K562 (cell line): ENCODE measurements at regions not wholly inside any gene's neighbourhood (a gene's known extent, or its start where the extent isn't known, plus 50 kb on each side); places are given as distances from the start of the nearest gene placed in this dataset.

ENCODE experiments used
- ATAC-seq: fragments of 200-7000 bp; cut with Tn5 transposase; 3 replicates; pipeline ENCODE4 v1.9.1; 2020; ENCODE audit warnings: moderate library complexity
- BruUV-seq: library from RNA; stranded (reverse); fragments of 400-500 nt; replicated peaks from 2 replicates; lab custom pipeline; 2021; lab: Mats Ljungman, UMichigan
- CTCF ChIA-PET: fragments of 300-600 bp; formaldehyde crosslinking; extraction: SDS; loops from one replicate; lab custom pipeline; 2021; ENCODE audit warnings: low intra/inter-chr PET ratio; lab: Yijun Ruan, JAX
- POLR2A ChIA-PET: fragments of 300-600, 350-650 bp; sonication (Branson Sonifier 250); formaldehyde crosslinking; extraction: SDS; loops from one replicate; lab custom pipeline; 2021; ENCODE audit warnings: antibody characterized with exemption, inconsistent platforms; lab: Yijun Ruan, JAX
- DNase-seq, 4 experiments: peaks; one replicate each; pipeline versions ENCODE4 v3.0.0 to v3.0.0-alpha.2; 2011 to 2018; ENCODE audit warnings: low spot score in 3 of 4, mixed read lengths in 3 of 4; ENCODE audit errors: extremely low read depth in 1 of 4
- FAIRE-seq: peaks from 2 replicates; lab custom pipeline; 2011; peaks lifted over from hg19 to GRCh38; lab: Jason Lieb, UNC
- H2AFZ ChIP-seq: 2 replicates; pipeline ENCODE4 v1.6.0; 2011; ENCODE audit warnings: low read depth, low read length, control low read depth, inconsistent platforms
- H3K27ac ChIP-seq: fragments of 200-600 bp; 3 replicates; pipeline ENCODE4 v1.8.0; 2011; ENCODE audit warnings: low read depth, mild to moderate bottlenecking, control low read depth, inconsistent platforms, low read length, moderate library complexity, mixed read lengths; ENCODE audit errors: extremely low read depth
- H3K27me3 ChIP-seq, 2 experiments: fragments of 300-600 bp in 1 of 2; 2 replicates in 1 of 2; 3 replicates in 1 of 2; pipeline versions ENCODE4 v1.6.0 to v1.8.0; 2011; ENCODE audit warnings: inconsistent platforms in 2 of 2, low read length in 2 of 2, mild to moderate bottlenecking in 1 of 2, mixed read lengths in 1 of 2, moderate library complexity in 1 of 2; ENCODE audit not compliant: control insufficient read depth in 2 of 2, insufficient read depth in 2 of 2
- H3K36me3 ChIP-seq: fragments of 300-600 bp; 3 replicates; pipeline ENCODE4 v1.8.0; 2011; ENCODE audit warnings: mild to moderate bottlenecking, low read length, inconsistent platforms; ENCODE audit not compliant: control insufficient read depth, insufficient read depth
- H3K4me1 ChIP-seq, 2 experiments: fragments of 200-600 bp in 1 of 2; replicated peaks in 1 of 2; 2 replicates in 1 of 2; 3 replicates in 1 of 2; pipeline versions ENCODE4 v1.5.1 to v1.8.0; 2011; ENCODE audit warnings: inconsistent platforms in 2 of 2, low read length in 2 of 2, mild to moderate bottlenecking in 1 of 2, mixed read lengths in 1 of 2, moderate library complexity in 1 of 2; ENCODE audit not compliant: control insufficient read depth in 2 of 2, insufficient read depth in 2 of 2
- H3K4me2 ChIP-seq: 2 replicates; pipeline ENCODE4 v1.6.1; 2011; ENCODE audit warnings: low read length, control low read depth, inconsistent platforms, mixed read lengths; ENCODE audit not compliant: insufficient read depth
- H3K4me3 ChIP-seq: fragments of 200-600 bp; sonication (generic), shearing (Covaris generic); 2 replicates; pipeline ENCODE4 v1.5.1; 2016; ENCODE audit warnings: control low read depth, inconsistent platforms
- H3K79me2 ChIP-seq: fragments of 200-600 bp; 3 replicates; pipeline ENCODE4 v1.8.0; 2011; ENCODE audit warnings: low read length, inconsistent platforms; ENCODE audit not compliant: control insufficient read depth, insufficient read depth
- H3K9ac ChIP-seq, 2 experiments: 2 replicates each; pipeline versions ENCODE4 v1.6.0 to v1.6.1; 2011; ENCODE audit warnings: low read depth in 2 of 2, low read length in 2 of 2, control low read depth in 1 of 2, inconsistent platforms in 1 of 2, mild to moderate bottlenecking in 1 of 2, mixed read lengths in 1 of 2; ENCODE audit not compliant: insufficient read depth in 1 of 2
- H3K9me1 ChIP-seq: one replicate; pipeline ENCODE4 v1.6.0; 2011; ENCODE audit warnings: inconsistent platforms, mild to moderate bottlenecking, low read length, moderate library complexity; ENCODE audit not compliant: control insufficient read depth, insufficient read depth
- H3K9me3 ChIP-seq: replicated peaks from 2 replicates; pipeline ENCODE4 v1.5.1; 2011; ENCODE audit warnings: low read depth, low read length, inconsistent platforms; ENCODE audit not compliant: control insufficient read depth, insufficient read depth
- H4K20me1 ChIP-seq: replicated peaks from 2 replicates; pipeline ENCODE4 v1.6.1; 2011; ENCODE audit warnings: low read length, inconsistent platforms, mixed read lengths; ENCODE audit not compliant: control insufficient read depth, insufficient read depth
- ILK ChIP-seq: fragments of 450-650 bp; IDR thresholded peaks from 2 replicates; pipeline ENCODE4 v1.6.1; 2016; ENCODE audit warnings: missing genetic modification characterization, low read depth, mild to moderate bottlenecking, missing compliant biosample characterization, moderate library complexity, borderline replicate concordance
- IRF1 ChIP-seq: sonication (generic); formaldehyde crosslinking; IDR thresholded peaks from 2 replicates; pipeline ENCODE4 v1.8.0; 2022; ENCODE audit warnings: missing genetic modification reagents, mild to moderate bottlenecking, borderline replicate concordance
- KLF10 ChIP-seq: fragments of 250-450 bp; sonication (Bioruptor Pico); IDR thresholded peaks from 2 replicates; pipeline ENCODE4 v1.6.1; 2021; ENCODE audit warnings: matching md5 sums
- MED1 ChIP-seq: sonication (generic); formaldehyde crosslinking; IDR thresholded peaks from 2 replicates; pipeline ENCODE4 v1.8.1; 2023; ENCODE audit warnings: missing genetic modification reagents, borderline replicate concordance
- RERE ChIP-seq: sonication (generic); formaldehyde crosslinking; IDR thresholded peaks from 2 replicates; pipeline ENCODE4 v1.8.0; 2023; ENCODE audit warnings: missing genetic modification reagents, mild to moderate bottlenecking, borderline replicate concordance
- WGBS: fragments of 100-300 bp; shearing (Covaris generic); methylation state at CpG from one replicate; pipeline ENCODE4 v1.1.6; 2016; ENCODE audit warnings: low coverage, mixed read lengths; ENCODE audit not compliant: insufficient coverage; ENCODE audit errors: missing lambda C conversion rate; 5-methylcytosine and 5-hydroxymethylcytosine counted together
- in situ Hi-C: fragments of 300-500 bp; cut with MboI; formaldehyde crosslinking; loops from 4 replicates; pipeline ENCODE4 v1.15.0; 2018; ENCODE audit warnings: inconsistent platforms, mixed read lengths
- intact Hi-C: fragments of 100-400 bp; cut with micrococcal nuclease; formaldehyde crosslinking; loops from 2 replicates; pipeline ENCODE4 v1.14.2; 2022

DNA sequence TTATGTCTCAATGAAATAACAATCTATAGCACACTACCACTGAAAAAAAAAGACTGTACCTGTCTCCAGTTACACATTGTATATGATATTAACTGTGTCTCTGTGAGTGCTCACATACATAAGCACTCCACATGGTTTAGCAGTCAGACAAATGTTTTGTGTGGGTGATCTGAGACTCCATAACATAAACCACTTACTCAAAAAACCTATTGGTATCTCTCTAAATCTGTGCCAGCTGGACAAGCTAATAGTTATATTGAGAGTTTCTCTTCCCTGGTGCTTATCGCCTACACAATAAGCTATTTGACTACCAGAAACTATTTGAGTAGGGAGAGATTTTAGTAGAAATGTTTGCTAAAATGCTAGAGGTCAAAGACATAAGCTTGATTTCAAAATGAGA lies 190.1 kb upstream of the AGR3 start (continued):
- no peak for TF ChIP-seq RERE (CRISPR knock-in tag)

DNA sequence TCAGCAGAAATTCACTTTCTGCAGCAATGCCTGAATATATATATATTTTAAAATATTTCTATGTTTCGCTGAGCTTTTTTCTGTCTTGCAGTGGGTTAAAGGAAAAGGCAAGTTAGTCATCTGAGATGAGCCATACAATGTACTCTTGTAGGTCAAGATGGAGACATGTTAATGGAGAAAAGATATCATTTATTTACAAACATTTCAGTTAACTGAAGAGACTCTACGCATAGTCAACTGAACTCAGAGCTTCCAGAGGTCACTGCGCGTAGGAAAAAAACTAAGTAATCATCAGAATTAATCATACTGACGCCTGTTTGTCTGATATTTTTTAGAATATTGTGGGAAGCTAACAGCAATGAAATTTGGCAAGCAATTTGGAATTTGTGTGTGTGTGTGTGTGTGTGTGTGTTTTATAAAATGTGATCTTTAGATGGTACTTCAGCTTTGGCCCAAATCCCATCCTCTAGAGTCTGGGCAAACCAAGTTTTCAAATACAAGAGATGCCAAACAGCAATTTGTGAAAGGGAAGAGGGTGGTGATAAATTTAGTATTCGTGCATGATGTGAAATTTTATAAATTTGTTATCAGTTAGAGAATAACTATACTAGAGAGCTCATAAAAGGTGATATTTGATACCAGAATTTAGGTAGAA lies 193.9 kb upstream of the AGR3 start:
- H3K9me1 ChIP-seq: no peaks in the 10 kb centered on the region
- no peaks in the 10 kb centered on the region for H3K79me2 ChIP-seq
- no peak overlapping the region for H3K9ac ChIP-seq
- FAIRE-seq (no peak), DNase-seq (no peak), ATAC-seq (no peak)
- no peaks in the 10 kb centered on the region for H3K36me3 ChIP-seq
- WGBS: 24% methylated on average over 6 of the region's 6 CpGs
- TF ChIP-seq MED1 (CRISPR knock-in tag) (no peak), ILK (tag) (no peak), KLF10 (CRISPR knock-in tag) (no peak), IRF1 (no peak)
- no peak overlapping the region for H3K4me3 ChIP-seq
- H3K27ac ChIP-seq: no peak overlapping the region
- POLR2A ChIA-PET: no interaction called here
- intact Hi-C loops: no loop called here
- no peak overlapping the region for H3K4me2 ChIP-seq
- CTCF ChIA-PET: no interaction called here
- BruUV-seq: no TSS peak
- no peaks in the 10 kb centered on the region for H3K27me3 ChIP-seq
- no peak overlapping the region for H2AFZ ChIP-seq
- H4K20me1 ChIP-seq: no peaks in the 10 kb centered on the region
- no peaks in the 10 kb centered on the region for H3K9me3 ChIP-seq
- no peaks in the 10 kb centered on the region for H3K4me1 ChIP-seq
- in situ Hi-C loops: no loop called here
